ENCODE measurements at regions not wholly inside any gene's neighbourhood (a gene's known extent, or its start where the extent isn't known, plus 50 kb on each side); places are given as distances from the start of the nearest gene placed in this dataset.

DNA sequence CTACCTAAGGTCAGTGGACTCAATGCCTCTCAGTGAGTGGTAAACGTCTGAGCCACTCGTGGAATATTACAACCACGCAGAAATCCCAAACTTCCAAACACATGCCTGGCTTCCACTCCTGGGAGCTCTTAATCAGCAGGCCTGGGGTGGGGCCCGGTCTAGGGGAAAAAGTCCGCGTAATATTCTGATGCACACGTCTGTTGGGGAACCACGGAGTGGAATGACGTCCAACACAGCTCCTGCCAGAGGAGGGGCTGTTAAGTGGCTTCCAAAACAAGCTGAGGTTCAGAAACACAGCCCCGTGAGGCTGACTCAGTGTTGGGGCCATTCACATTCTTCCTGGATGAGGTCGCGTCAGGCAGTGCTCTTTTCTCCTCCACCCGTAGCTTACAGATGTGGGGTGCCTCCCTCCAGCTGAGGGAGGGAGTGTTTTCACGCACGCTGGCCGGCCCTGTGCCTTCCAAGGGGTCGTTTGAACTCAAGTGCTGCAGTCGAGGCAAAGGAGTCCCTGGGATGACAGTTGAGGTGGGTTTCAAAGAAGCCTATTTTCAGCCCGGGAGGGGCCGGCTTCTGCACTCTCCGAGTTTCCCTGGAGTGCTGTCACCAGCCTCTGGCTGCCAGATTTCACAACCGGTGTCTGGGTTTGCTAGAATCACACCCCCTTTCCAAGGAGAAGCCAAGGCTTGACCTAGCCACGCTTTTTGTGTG, 73.1 kb downstream of the ACKR3 start:
- no peaks in the 10 kb centered on the region for H3K27me3 Mint-ChIP-seq (ENCODE audit: low read depth)
- CTCF ChIA-PET: interaction anchor here (1.1 kb wide), 1 partner anchor 80 kb away, joined by 4 read pairs; no protein-coding TSS in a partner anchor
- ATAC-seq: peak; percentile 74

DNA sequence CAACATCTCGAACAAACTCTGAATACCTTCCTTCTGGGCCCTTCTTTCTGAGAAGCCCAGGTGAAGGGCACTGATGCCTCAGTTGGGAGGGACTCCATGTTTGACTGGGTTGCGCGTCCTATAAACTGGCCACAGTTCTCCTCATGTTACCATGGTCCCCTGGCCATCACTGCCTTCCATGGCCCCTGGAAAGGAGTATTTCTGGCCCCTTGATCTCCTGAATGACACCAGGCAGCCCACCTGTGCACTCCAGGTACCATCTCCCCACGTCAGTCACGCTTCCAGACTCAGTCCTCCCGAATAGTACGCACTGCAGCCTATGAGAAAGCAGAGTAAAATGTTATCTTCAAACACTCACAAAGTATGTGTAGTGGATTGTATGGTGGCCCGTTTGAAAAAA, 73.9 kb downstream of the ACKR3 start:
- no peaks in the 10 kb centered on the region for H3K36me3 Mint-ChIP-seq
- peaks cover 15% of the 10 kb centered on the region for H3K4me1 Mint-ChIP-seq
- peaks cover 9% of the 10 kb centered on the region for H3K9me3 Mint-ChIP-seq
- ChIA-PET CTCF (no interaction called here), POLR2A (no interaction called here)
- TF ChIP-seq MAX (CRISPR knock-in tag; IDR thresholded peaks at IDR 0.05) (no peak), TEAD4 (CRISPR knock-in tag; IDR thresholded peaks at IDR 0.05) (no peak), CREB1 (CRISPR knock-in tag; IDR thresholded peaks at IDR 0.05) (no peak), E2F1 (CRISPR knock-in tag; IDR thresholded peaks at IDR 0.05) (no peak)
- TF ChIP-seq, protein P1, sequence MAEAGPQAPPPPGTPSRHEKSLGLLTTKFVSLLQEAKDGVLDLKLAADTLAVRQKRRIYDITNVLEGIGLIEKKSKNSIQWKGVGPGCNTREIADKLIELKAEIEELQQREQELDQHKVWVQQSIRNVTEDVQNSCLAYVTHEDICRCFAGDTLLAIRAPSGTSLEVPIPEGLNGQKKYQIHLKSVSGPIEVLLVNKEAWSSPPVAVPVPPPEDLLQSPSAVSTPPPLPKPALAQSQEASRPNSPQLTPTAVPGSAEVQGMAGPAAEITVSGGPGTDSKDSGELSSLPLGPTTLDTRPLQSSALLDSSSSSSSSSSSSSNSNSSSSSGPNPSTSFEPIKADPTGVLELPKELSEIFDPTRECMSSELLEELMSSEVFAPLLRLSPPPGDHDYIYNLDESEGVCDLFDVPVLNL (CRISPR knock-in tag; IDR thresholded peaks at IDR 0.05; ENCODE audit: borderline replicate concordance, low read depth): no peak
- TF ChIP-seq, protein P2, sequence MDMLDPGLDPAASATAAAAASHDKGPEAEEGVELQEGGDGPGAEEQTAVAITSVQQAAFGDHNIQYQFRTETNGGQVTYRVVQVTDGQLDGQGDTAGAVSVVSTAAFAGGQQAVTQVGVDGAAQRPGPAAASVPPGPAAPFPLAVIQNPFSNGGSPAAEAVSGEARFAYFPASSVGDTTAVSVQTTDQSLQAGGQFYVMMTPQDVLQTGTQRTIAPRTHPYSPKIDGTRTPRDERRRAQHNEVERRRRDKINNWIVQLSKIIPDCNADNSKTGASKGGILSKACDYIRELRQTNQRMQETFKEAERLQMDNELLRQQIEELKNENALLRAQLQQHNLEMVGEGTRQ (CRISPR knock-in tag; IDR thresholded peaks at IDR 0.05): no peak
- no peak overlapping the region for H3K27ac Mint-ChIP-seq
- no peaks in the 10 kb centered on the region for H3K27me3 Mint-ChIP-seq (ENCODE audit: low read depth)
- ATAC-seq (no peak), DNase-seq (ENCODE audit: low spot score) (no peak)
- H3K4me3 Mint-ChIP-seq: no peak overlapping the region

More for the DNA sequence above, 73.1 kb downstream of the ACKR3 start:
- H3K4me1 Mint-ChIP-seq: peaks cover 15% of the 10 kb centered on the region
- H3K27ac Mint-ChIP-seq: no peak overlapping the region
- no peak for TF ChIP-seq ATF3 (CRISPR knock-in tag; conservative IDR thresholded peaks at IDR 0.05)
- no peak for TF ChIP-seq HMGA2 (CRISPR knock-in tag; IDR thresholded peaks at IDR 0.05)
- TF ChIP-seq MXD4 (CRISPR knock-in tag; IDR thresholded peaks at IDR 0.05; ENCODE audit: borderline replicate concordance): no peak
- no peak for TF ChIP-seq ZNF416 (CRISPR knock-in tag; IDR thresholded peaks at IDR 0.05)
- TF ChIP-seq E2F1 (CRISPR knock-in tag; IDR thresholded peaks at IDR 0.05): no peak
- no peak for TF ChIP-seq NFYB (CRISPR knock-in tag; conservative IDR thresholded peaks at IDR 0.05; ENCODE audit: low read depth)
- no peak for TF ChIP-seq ZNF138 (CRISPR knock-in tag; conservative IDR thresholded peaks at IDR 0.05)
- TF ChIP-seq, protein P3, sequence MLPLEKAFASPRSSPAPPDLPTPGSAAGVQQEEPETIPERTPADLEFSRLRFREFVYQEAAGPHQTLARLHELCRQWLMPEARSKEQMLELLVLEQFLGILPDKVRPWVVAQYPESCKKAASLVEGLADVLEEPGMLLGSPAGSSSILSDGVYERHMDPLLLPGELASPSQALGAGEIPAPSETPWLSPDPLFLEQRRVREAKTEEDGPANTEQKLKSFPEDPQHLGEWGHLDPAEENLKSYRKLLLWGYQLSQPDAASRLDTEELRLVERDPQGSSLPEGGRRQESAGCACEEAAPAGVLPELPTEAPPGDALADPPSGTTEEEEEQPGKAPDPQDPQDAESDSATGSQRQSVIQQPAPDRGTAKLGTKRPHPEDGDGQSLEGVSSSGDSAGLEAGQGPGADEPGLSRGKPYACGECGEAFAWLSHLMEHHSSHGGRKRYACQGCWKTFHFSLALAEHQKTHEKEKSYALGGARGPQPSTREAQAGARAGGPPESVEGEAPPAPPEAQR (CRISPR knock-in tag; IDR thresholded peaks at IDR 0.05): no peak
- no peak for TF ChIP-seq ZNF423 (CRISPR knock-in tag; IDR thresholded peaks at IDR 0.05)
- TF ChIP-seq ETV6 (CRISPR knock-in tag; IDR thresholded peaks at IDR 0.05): no peak
- no peaks in the 10 kb centered on the region for H3K36me3 Mint-ChIP-seq
- POLR2A ChIA-PET: no interaction called here
- DNase-seq (ENCODE audit: low spot score): no peak
- H3K9me3 Mint-ChIP-seq: peaks cover 9% of the 10 kb centered on the region
- no peak overlapping the region for H3K4me3 Mint-ChIP-seq

DNA sequence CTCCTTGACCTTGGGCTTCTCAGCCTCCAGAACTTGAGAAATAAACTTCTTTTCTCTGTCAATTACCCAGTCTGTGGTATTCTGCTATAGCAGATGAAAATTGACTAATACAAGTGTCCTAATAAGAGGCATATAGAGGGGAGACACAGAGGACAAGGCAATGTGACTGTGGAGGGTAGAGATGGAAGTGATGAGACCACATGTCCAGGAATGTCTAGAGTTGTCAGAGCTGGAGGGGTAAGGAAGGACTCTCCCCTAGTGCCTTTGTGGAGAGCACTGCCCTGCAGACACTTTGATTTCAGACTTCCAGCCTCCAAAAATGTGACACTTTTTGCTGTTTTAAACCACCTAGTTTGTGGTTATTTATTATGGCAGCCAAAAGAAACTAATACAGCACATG, 74.4 kb downstream of the ACKR3 start:
- ATAC-seq (no peak), DNase-seq (ENCODE audit: low spot score) (no peak)
- POLR2A ChIA-PET: no interaction called here
- CTCF ChIA-PET: no interaction called here
- Mint-ChIP-seq H3K27me3 (ENCODE audit: low read depth) (no peaks in the 10 kb centered on the region), H3K4me1 (peaks cover 13% of the 10 kb centered on the region), H3K36me3 (no peaks in the 10 kb centered on the region), H3K4me3 (no peak overlapping the region), H3K27ac (no peak overlapping the region), H3K9me3 (peaks cover 9% of the 10 kb centered on the region)
- no peak for TF ChIP-seq ZNF425 (CRISPR knock-in tag; conservative IDR thresholded peaks at IDR 0.05)
- no peak for TF ChIP-seq GRHL2 (CRISPR knock-in tag; IDR thresholded peaks at IDR 0.05; ENCODE audit: insufficient replicate concordance, severe bottlenecking)
- no peak for TF ChIP-seq JAZF1 (CRISPR knock-in tag; IDR thresholded peaks at IDR 0.05)
- no peak for TF ChIP-seq FOXJ3 (CRISPR knock-in tag; IDR thresholded peaks at IDR 0.05; ENCODE audit: borderline replicate concordance)
- TF ChIP-seq USF1 (CRISPR knock-in tag; IDR thresholded peaks at IDR 0.05): no peak
- TF ChIP-seq NFE2L1 (CRISPR knock-in tag; IDR thresholded peaks at IDR 0.05): no peak
- TF ChIP-seq ATF1 (CRISPR knock-in tag; IDR thresholded peaks at IDR 0.05): no peak
- no peak for TF ChIP-seq CREB1 (CRISPR knock-in tag; IDR thresholded peaks at IDR 0.05)
